ENCODE measurements at regions not wholly inside any gene's neighbourhood (a gene's known extent, or its start where the extent isn't known, plus 50 kb on each side); places are given as distances from the start of the nearest gene placed in this dataset.
A peak's percentile ranks its signal among the peaks of the same experiment; 100 is the strongest.

DNA sequence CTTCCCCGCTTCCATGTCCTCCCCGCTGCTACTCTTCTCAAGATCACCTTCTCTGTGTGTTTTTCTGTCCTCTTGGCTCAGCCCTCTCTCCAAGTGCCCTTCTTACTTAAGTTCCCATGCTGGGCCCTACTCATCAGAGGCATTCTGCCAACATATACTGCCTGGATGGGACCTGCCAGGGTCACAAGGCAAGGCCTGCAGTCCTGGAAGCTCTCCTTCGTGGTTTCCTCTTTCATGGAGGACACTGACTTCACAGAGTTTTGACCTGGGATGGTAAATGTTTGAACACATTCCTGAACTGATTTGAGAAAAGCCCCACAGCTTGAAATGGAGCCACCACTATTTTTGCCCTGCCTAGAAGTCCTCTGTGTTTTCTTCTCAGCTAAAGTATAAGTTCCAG, 140.9 kb downstream of the TMEM30B start:
- POLR2A ChIA-PET, result no interaction called here
- Mint-ChIP-seq H3K4me3 (no peak overlapping the region), H3K36me3 (ENCODE audit: low read depth) (no peaks in the 10 kb centered on the region), H3K9me3 (peaks cover 29% of the 10 kb centered on the region), H3K4me1 (ENCODE audit: low read depth) (no peaks in the 10 kb centered on the region), H3K27ac (no peak overlapping the region), H3K27me3 (peaks cover 10% of the 10 kb centered on the region)
- DNase-seq (no peak), ATAC-seq (no peak)
- CTCF ChIA-PET, result no interaction called here
- TF ChIP-seq, protein P1, sequence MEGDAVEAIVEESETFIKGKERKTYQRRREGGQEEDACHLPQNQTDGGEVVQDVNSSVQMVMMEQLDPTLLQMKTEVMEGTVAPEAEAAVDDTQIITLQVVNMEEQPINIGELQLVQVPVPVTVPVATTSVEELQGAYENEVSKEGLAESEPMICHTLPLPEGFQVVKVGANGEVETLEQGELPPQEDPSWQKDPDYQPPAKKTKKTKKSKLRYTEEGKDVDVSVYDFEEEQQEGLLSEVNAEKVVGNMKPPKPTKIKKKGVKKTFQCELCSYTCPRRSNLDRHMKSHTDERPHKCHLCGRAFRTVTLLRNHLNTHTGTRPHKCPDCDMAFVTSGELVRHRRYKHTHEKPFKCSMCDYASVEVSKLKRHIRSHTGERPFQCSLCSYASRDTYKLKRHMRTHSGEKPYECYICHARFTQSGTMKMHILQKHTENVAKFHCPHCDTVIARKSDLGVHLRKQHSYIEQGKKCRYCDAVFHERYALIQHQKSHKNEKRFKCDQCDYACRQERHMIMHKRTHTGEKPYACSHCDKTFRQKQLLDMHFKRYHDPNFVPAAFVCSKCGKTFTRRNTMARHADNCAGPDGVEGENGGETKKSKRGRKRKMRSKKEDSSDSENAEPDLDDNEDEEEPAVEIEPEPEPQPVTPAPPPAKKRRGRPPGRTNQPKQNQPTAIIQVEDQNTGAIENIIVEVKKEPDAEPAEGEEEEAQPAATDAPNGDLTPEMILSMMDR (IDR thresholded peaks at IDR 0.05), result no peak
- intact Hi-C loops (cut with micrococcal nuclease), result no loop called here

DNA sequence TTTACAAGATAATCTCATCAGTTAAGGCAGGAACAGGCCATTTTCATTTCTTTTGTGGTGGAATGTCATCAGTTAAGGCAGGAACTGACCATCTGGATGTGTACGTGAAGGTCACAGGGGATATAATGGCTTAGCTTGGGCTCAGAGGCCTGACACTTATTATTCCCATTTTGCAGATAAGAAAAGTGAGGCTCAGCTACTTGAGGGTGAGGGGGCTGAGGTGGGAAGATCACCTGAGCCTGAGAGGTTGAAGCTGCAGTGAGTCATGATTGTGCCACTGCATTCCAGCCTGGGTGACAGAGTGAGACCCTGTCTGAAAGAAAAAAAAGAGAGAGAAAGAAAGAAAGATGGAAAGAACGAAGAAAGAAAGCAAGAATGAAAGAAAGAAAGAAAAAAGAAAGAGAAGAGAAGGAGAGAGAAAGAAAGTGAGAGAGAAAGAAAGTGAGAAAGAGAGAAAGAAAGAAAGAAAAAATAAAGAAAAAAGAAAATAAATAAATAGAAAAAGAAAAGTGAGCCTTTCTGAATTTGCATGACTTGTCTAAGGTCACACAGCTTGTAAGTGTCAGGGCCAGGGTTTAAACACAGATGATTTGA, 142.0 kb downstream of the TMEM30B start:
- TF ChIP-seq, protein P1 (IDR thresholded peaks at IDR 0.05), result peak; percentile 20
- H3K4me1 Mint-ChIP-seq (ENCODE audit: low read depth), result no peaks in the 10 kb centered on the region
- peaks cover 15% of the 10 kb centered on the region for H3K27me3 Mint-ChIP-seq
- H3K27ac Mint-ChIP-seq, result no peak overlapping the region
- POLR2A ChIA-PET, result no interaction called here
- intact Hi-C loops (cut with micrococcal nuclease), result no loop called here
- H3K36me3 Mint-ChIP-seq (ENCODE audit: low read depth), result no peaks in the 10 kb centered on the region
- H3K4me3 Mint-ChIP-seq, result no peak overlapping the region
- no peak for ATAC-seq
- CTCF ChIA-PET, result no interaction called here
- H3K9me3 Mint-ChIP-seq, result peaks cover 23% of the 10 kb centered on the region
- no peak for DNase-seq

DNA sequence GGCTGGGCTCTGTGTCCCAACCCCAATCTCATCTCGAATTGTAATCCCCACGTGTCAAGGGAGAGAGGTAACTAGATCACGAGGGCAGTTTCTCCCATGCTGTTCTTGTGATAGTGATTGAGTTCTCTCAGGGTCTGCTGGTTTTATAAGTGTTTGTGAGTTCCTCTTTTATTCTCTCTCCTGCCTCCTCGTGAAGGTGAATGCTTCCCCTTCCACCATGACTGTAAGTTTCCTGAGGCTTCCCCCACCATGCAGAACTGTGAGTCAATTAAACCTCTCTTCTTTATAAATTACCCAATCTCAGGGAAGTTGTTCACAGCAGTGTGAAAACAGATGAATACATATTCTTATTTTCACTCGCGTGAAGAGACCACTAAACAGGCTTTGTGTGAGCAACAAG, 148.2 kb downstream of the TMEM30B start:
- DNase-seq (no peak), ATAC-seq (no peak)
- TF ChIP-seq, protein P1 (IDR thresholded peaks at IDR 0.05), result no peak
- CTCF ChIA-PET, result no interaction called here
- intact Hi-C loops (cut with micrococcal nuclease), result no loop called here
- H3K4me3 Mint-ChIP-seq, result no peak overlapping the region
- H3K27ac Mint-ChIP-seq, result no peak overlapping the region
- H3K36me3 Mint-ChIP-seq (ENCODE audit: low read depth), result no peaks in the 10 kb centered on the region
- POLR2A ChIA-PET, result no interaction called here
- H3K9me3 Mint-ChIP-seq, result peaks cover 12% of the 10 kb centered on the region
- peaks cover 15% of the 10 kb centered on the region for H3K27me3 Mint-ChIP-seq
- no peaks in the 10 kb centered on the region for H3K4me1 Mint-ChIP-seq (ENCODE audit: low read depth)

DNA sequence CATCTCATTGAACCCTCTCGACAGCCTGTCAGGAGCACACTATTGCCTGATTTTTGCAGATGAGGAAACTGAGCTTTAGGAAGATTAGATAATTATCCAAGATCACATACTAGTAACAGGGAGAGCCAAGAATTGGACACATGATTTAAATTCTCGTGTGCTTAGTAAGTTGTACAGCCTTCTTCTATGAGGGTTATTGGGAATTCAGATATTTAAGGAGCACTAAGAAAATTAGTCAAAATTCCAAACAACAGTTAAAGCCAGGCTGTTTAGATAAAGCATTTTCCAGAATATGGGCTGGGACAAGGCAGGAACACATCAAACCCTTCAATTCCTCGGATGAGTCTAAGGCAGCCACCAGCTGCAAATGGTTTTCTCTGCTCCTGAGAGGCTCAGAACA, 148.8 kb downstream of the TMEM30B start:
- ChIA-PET CTCF (no interaction called here), POLR2A (no interaction called here)
- no peak overlapping the region for H3K4me3 Mint-ChIP-seq
- TF ChIP-seq, protein P1 (IDR thresholded peaks at IDR 0.05), result no peak
- no peak for ATAC-seq
- H3K27me3 Mint-ChIP-seq, result peaks cover 16% of the 10 kb centered on the region
- no peaks in the 10 kb centered on the region for H3K4me1 Mint-ChIP-seq (ENCODE audit: low read depth)
- no peaks in the 10 kb centered on the region for H3K36me3 Mint-ChIP-seq (ENCODE audit: low read depth)
- H3K27ac Mint-ChIP-seq, result no peak overlapping the region
- intact Hi-C loops (cut with micrococcal nuclease), result no loop called here
- no peak for DNase-seq
- H3K9me3 Mint-ChIP-seq, result peaks cover 6% of the 10 kb centered on the region

DNA sequence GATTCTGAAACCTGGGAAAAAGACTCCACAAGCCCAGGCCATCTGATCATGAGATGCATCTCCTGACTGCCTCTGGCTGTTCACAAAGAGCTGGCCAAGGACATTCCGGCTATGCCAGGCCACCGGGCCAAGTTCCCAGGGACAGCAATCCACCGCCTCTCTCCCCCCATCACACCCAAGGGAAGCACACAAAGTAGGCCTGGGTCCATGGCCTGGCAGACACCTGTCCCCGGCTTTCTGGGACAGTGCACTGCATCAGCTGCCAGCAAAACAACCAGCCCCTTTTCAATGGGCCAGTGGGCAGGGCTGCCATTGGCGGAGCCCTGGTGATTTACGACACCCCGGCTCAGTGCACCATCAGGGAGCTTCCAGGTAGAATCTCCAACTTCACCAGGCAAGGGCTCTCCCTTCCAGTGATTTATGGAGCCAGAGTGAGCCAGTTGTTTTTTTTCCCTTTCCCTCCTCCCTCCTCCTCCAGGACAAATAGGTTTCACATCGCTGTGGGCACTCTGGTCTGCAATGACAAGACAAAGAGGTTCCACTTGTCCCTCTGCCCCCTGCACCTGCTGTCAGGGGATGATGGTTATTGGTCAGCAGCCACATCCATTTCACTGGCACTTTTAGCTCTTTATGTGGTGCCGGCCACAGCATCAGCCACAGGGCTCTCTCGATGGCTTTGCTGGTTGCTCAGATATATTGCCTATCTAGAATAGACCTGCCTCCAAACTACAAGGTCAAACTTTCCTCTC, 149.6 kb downstream of the SLC38A6 start:
- TF ChIP-seq, protein P1 (IDR thresholded peaks at IDR 0.05), result no peak
- Mint-ChIP-seq H3K27ac (no peak overlapping the region), H3K4me1 (ENCODE audit: low read depth) (no peaks in the 10 kb centered on the region), H3K27me3 (peaks cover 19% of the 10 kb centered on the region), H3K36me3 (ENCODE audit: low read depth) (no peaks in the 10 kb centered on the region), H3K9me3 (no peaks in the 10 kb centered on the region), H3K4me3 (no peak overlapping the region)
- intact Hi-C loops (cut with micrococcal nuclease), result no loop called here
- ChIA-PET CTCF (no interaction called here), POLR2A (interaction anchor here (1.0 kb wide), 1 partner anchor 415 kb away, joined by 3 read pairs; no protein-coding TSS in a partner anchor)
- DNase-seq (no peak), ATAC-seq (no peak)

All from activated CD8-positive, alpha-beta T cell treated with anti-CD3 and anti-CD28 coated beads for 36 hours (primary cell).